Right lung (tissue), 2 donors: ENCODE measurements at regions not wholly inside any gene's neighbourhood (a gene's known extent, or its start where the extent isn't known, plus 50 kb on each side); places are given as distances from the start of the nearest gene placed in this dataset.
"Not testable (repeated sequence)": the region's sequence is repeated elsewhere in the genome, so short reads cannot be mapped to it uniquely, and the experiment has no call there.

Experiments used
- DNase-seq, 2 donors: peaks; one replicate each; pipeline ENCODE4 v3.0.0-alpha.2; 2013

DNA sequence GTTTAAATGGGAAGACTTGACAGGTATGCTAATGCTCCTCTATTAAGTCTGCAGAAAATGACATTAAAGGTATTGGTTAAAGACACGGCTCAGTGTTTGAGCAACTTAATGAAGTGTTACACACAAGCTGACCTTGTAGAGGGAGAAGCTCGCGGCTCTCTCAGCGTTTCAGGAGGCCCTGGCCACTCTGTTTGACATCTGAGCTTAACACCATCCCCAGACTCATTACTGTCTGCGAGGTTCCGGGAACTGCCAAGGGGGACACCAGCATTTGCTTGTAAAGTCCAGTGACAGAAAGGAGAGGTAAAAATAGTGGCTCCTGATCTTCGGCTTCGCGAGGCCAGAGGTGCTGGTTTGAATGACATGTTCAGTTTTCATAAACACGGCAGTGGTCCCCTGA lies 540.7 kb upstream of the CADM1 start:
- no peak for DNase-seq

DNA sequence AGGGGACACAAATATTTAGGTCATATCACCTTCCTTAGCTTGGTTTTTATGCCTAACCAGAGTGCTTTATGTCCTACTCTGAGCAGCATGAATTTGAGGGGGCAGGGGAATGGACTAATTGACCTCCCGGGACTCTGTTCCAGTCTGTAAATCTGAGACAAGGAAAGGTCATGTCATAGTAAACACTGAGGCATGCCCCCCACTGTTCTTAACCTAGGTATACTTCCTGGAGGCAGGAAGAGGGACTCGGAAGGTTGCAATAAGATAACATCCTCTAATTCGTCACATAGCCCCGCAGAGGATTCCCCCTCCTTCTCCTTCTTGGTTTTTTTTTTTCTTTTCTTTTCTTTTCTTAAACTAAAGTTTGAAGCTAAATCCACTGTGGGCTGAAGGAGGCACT lies 540.3 kb upstream of the CADM1 start:
- DNase-seq = no peak

DNA sequence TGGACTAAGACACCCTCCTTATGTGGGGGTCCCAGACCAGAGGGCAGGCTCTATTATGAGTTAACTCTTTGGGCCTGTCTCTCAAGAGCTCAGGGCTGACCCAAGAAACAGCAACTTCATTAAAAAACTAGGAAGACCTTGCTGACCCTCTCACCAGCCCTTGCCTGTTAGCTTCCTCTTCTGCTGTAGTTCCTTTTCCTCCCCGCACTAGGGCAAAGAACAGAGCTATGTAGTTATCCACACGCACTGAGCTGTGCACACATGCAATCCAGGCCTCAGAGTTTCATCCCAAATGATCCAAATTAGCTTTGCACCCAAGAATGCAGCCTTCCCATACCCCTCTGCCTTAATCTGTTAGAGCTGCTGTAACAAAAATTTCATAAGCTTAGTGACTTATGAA lies 539.6 kb upstream of the CADM1 start:
- no peak for DNase-seq

DNA sequence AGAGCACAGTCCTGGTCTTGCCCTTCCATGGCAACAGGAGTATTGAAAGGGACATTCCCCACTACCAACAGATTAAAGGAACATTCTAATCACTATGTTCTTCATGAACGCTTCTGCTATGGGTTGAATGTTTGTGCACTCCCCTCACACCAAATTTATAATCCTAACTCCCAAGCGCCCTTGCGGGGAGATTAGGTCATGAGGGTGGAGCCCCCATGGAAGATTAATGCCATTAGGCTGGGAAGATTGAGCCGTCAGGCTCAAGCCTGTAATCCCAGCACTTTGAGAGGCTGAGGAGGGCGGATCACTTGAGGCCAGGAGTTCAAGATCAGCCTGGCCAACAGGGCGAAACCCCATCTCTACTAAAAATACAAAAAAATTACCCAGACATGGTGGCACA lies 538.8 kb upstream of the CADM1 start:
- DNase-seq = not testable (repeated sequence)

DNA sequence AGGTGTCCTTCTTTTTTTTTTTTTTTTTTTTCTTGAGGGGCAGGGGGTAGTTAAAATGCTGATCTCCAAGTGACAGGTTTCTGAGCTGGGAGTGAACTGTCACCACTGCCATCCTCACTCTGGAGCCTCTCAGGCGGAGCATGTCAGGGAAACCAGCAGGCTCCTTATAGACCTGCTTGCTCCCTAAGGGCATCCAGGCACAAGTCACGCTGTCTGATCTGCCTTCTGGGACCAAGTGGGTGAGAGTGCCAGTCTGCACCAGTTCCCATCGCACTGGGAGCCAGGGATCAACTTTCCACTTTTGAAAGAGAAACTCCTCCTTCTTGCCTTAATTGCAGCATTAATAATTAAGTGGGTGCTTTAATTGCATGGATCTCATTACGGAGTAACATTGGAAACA lies 537.9 kb upstream of the CADM1 start:
- DNase-seq = no peak

DNA sequence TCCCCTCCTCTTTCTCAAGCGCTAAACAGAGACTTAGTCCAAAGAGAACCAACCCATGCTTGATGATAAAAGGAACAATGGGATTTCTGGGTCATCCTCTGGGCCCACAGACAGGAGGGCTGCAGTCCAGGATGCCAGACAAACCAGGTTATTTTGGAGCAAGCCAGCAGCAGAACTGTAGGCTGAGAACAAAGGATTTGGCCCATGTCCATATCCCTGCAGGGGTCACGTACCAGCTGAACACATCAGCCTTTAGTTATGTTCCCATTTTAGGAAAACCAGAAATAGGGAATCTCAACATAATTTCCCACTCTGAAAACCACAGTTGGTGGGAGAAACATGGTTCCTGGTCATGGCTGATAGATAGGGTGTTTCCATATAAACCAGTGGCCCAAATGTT lies 533.6 kb upstream of the CADM1 start:
- DNase-seq = no peak

DNA sequence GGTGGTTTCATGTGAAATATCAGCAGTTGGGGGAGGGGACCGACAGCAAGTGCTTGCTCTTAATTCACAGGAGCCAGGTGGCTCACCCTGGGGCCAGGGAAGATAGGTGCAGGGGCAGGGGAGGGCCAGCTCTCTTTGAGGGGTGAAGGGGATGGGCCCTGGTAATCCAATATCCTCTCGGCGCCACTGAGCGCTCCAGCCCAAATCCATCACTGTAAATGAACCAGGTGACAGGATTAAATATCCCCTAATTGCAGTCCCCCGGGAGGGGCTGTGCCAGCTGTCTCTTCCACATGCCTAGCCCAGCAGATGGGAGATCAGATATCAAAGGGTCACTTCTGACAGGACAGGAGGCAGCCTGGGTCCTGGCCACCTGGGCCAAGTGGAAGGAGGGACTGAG lies 531.8 kb upstream of the CADM1 start:
- no peak for DNase-seq

DNA sequence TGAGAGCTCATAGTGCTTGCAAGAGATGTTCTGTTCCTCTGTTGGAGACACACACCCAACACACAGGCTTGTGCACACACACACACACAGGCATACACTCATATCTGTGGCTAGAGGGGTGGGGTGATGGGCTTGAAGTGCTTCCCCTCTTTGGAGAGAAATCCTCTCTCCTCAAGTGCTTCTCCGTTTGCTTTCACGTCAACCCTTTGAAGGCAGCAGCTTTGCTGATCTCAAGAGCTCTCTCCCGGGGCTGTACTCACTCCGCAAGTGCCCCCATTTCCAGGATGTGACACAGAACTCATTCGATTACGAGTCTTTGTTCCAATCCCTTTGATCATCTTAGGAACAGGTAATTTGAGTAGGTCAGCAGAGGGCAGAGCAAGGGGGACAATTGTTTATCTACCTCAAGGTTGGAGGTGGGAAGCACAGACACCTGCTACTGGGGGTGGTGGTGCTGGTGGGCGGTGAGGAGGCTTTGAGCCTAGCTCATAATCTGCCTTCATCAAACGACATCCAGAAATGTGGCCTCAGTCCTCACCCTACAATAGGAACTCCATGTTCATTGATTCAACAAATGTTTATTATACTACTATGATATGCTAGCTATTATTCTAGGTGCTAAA lies 529.8 kb upstream of the CADM1 start:
- DNase-seq = peak; percentile 35 to 39

DNA sequence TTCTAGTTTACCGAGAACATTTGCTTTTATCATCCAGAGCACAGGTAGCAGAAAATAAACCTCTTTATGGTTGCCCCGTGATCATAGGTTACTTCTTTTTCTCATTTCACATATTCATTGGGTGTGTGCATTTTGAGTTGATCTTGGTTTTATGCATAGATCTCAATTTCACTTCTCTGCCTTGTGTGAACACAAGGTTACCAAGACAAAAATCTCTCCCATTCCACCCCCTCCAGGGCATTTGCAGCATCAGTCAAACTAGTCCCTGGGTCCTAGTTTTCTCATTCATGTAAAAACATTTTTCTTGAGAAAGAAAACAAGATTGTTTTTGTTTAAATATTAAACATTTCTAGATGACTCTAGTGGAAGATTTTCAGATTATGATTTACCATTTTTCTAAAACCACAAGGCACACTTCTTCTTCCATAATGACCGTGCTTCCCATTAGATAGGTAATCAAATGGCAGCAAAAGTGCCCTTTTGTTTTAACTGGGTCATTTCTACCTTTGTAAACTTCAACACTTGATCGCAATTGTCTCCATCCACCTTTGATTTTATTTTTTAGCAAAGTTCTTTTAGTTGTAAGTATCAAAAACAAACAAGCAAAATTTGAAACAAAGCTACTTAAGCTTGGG lies 526.6 kb upstream of the CADM1 start:
- DNase-seq = no peak

DNA sequence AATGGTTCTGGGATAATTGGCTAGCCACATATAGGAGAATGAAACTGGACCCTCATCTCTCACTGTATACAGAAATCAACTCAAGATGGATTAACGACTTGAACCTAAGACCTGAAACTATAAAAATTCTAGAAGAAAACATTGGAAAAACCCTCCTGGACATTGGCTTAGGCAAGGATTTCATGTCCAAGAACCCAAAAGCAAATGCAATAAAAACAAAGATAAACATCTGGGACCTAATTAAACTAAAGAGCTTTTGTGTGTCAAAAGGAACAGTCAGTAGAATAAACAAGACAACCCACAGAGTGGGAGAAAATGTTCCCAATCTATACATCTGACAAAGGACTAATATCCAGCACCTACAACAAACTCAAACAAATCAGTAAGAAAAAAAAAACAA lies 524.3 kb upstream of the CADM1 start:
- not testable (repeated sequence) for DNase-seq

DNA sequence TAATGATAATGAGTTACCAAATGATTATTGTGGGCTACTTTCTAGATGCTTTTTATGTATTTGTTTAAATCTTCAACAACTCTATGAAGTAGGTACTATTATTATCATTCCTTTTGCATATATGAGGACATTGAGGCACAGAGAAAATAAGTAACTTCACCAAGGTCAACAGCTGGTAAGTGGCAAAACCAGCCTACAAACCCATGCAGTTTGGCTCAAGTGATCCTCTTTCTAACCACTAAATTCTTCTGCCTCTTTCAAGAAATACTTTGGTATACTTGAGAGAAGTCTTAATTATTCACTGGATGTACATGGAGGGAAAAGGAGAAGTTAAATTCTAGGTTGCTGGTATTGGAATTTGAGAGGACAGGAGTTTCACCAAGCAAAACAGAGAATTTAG lies 495.2 kb upstream of the CADM1 start:
- no peak for DNase-seq

DNA sequence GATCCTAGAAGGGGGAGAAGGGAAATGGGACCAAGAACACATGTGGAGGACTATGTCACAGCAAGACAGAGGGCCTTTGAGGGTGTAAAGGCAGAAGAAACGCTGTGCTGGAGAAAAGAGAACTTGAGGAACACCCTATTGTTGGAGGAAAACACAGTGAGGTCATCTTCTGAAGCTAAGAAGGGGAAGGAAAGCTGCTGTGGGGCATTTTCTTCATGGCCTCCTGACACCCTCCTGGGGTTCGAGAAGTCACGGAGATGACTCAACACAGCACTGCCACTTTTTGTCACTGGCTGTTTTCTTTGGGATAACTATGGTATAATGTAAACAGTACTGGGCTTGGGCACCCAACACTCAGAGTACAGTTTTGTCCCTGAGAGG lies 492.6 kb upstream of the CADM1 start:
- DNase-seq = no peak

DNA sequence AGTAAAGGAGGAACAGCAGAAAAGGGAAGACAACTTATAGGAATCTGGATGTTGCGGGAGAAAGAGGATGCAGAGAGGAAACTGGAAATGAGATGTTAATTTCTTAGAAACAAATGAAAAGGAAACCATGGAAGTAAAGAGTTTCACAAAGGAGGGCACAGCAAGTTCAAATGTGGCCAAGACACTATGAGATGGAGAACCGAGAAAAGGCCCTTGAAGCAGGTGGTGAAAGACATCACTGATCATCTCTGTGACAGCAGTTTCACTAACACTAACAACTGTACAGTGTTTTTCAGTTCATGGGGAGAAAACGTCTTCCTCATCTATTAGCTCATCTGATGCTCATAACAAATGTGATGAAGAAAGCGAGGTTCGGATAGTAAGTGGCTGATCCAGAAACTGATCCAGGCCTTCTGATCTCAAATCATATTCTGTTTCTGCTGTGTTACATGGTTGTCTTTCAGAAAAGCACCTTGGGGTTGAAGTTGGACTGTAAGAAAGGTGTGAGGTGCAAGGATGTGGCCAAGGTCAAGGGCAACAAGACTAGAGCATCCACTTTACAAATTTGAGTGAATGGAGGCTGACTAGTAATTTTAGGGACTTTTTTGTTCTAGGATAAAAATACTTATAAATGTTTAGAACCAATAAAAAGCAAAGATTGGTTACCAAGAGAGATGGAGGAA lies 492.1 kb upstream of the CADM1 start:
- no peak for DNase-seq

DNA sequence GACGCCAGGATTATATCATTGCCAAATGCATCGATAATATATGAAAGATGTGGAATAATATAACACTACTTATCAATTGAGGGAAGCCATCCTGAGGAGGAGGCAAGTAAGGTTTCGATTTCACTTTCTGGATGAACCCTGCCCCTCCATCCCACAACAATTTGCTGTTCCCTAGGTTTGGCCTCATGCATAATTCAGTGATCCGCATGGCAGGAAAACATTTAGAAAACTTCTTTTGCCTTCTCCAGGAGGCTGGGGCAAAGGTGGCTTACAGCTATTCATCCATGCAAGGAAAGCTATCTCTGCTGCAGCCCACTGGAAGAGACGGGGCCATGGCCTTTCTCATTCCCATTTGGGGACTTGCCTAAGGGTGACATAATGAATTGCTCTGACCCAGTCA lies 489.4 kb upstream of the CADM1 start:
- no peak for DNase-seq

DNA sequence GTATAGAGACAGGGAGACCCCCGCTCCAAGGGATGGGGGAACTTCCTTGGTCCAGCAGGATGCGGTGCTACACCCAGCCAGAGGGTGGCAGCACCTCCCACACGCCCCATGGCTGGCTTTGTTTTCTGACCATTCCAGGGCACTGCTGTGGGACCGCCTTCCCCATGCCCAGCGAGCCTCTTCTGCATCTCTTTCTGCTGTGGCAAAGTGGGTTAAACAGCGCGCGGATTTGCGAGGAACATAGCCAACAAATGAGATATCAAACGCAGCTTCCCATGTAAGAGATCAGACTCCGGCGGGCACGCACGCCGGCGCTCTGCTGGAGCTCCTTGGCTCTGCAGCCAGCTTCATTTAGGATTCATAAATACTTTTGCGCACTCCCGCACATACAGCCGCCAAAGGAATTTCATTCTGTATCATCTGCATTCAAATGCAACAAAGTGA lies 485.8 kb upstream of the CADM1 start:
- peak in 1 of 2 donors; percentile 3 for DNase-seq

DNA sequence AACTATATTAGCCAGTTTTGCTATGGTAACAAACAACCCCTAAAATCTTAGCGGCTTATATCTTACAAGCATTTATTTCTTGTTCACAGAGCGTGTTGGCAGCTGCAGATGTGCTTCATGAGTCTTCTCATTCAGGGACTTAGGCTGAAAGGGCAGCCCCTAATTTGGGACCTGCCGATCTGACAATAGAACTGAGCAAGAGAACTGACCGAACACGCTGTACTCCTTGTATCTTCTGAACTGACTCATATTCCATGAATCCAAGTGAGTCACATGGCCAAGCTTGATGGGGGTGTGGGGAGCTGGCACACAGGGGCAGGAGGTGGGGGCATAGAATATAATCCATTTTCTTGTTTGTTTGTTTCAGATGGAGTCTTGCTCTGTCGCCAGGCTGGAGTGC lies 481.7 kb upstream of the CADM1 start:
- DNase-seq = no peak

DNA sequence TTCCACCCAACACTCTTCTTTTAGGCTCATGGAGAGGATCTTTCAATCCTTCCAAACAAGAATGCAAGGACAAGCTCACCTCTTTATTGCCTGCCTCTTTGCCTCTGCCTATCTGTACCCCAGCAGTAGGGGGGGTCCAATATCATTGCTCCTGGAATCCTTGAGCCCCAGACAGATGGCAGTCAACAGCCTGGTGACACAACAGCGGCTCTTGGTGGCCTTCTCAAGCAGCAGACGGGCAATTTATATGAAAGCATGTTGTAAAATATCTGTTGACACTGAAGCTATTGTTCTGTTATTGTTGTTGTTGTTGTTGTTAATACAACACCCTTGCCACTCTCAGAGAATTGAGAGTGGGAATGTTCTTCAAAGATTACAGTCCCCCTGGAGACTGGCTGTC lies 480.0 kb upstream of the CADM1 start:
- no peak for DNase-seq

DNA sequence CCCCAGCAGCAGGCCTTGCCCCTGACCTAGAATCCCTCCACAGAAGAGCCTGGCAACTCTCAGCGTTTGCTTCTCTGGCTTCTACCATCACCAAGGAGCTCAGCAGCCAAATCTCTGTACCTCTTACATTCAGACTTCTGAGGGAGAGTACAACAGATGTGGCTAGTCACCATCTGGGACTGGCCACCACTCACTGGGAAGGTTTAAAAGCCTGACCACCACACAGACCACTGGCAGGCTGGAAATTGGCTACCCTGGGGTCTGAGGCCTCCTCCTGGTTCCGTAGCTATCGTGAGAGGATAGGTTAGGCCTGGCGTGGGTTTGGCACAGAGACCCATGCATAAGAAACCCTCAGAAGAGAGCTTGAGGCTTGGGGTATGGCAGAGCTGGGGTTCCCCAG lies 478.5 kb upstream of the CADM1 start:
- DNase-seq = no peak

DNA sequence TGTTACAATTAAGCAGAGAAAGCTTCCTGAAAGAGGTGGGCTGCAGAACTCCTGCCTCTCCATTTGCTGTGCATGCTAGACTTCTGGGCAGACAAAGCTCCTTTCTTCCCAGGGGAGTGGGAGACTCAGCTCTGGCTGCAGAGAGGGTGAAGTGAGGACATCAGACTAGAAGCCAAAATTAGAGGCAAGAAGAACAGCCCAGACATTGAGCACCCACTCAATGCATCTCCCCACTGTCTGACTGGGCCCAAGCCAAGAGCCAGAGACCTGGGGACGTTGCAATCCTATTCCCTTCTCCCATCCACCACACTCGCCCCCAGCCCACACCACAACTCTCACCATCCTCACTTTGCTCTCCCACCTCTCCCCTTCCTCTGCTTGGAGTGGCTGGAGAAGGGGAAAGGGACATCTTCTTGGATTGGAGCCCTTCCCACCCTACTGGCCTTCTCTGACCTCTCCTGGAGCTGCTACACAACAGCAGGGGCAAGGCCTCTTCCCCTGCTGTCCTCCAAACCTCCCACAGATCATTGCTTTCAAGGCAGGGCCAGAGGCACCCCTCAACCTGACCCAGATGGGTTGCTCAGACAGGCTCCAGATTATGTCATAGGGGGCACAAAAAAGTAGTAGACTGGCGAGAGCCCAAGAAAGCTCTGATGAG lies 477.7 kb upstream of the CADM1 start:
- no peak for DNase-seq

DNA sequence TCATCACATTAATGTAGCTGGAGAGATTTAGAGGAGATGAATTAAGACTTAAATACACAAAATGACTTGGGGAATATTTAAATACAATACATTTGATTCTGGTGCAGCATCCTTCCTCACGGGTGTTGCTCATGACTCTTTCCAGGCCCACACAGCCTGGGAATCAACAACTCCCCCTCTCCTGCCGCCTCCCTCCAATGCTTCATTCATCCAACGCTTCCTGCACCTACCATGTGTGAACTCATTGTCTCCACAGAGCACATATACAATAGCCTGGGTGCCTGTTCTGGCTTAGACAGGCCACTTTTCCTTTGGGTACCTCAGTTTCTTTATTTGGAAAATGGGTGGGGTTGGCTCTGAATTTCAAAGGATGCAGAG lies 476.9 kb upstream of the CADM1 start:
- DNase-seq = no peak

DNA sequence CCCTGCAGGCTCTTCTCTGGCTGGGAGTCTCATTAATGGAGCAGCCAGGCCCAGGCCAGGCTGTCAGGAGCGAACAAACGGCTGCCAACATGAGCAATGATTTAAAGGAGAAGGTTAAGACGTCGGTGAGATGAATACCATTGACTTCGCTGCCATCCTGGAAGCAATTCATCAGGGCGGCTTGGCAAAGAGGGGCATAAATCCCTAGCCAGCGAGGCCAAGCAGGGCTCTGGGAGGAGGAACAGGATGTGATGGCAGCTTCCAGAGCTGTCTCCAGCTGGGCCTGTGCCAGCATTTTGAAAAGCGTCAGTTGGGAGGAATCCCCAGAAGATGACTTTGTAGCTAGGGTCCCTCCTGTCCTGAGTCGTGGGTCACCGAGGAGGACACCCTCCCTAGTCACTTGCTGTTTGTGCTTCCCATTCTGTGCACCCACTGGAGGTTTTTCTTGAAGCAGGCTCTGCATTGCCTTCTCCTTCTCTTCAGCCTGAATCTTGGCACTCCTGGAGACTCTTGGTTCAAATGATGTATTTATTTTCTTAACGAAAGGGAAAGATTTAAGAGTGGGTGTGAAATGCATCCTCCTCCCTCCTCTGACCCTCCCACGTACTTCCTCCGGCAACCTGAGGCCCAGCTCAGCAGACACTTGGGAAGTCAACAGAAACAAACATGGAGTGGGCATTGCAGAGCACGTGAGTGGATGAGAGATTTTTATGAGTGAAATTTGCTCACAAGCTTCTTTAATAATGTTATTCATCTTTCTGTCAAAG lies 476.3 kb upstream of the CADM1 start:
- no peak for DNase-seq

DNA sequence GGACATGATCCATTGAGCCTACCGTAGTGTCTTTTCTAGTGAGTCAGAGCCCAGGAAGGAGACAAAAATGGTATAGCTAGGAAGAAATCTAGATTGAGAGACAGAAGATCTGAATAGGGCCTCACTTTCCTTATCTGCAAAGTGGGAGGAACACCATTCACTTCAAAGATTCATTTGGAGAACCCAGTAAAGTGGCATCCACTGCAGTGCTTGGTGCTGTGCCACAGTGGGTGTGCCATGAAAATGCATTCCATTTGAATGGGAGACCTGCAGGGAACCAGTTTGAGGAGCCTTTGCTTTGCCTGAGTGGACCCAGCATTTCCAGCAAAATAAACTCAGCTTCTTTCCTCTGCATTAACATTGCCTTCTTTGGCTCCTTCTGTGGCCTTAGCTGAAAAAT lies 470.5 kb upstream of the CADM1 start:
- DNase-seq = no peak
